ENCODE measurements at regions not wholly inside any gene's neighbourhood (a gene's known extent, or its start where the extent isn't known, plus 50 kb on each side); places are given as distances from the start of the nearest gene placed in this dataset.
"Not testable (repeated sequence)": the region's sequence is repeated elsewhere in the genome, so short reads cannot be mapped to it uniquely, and the experiment has no call there.

DNA sequence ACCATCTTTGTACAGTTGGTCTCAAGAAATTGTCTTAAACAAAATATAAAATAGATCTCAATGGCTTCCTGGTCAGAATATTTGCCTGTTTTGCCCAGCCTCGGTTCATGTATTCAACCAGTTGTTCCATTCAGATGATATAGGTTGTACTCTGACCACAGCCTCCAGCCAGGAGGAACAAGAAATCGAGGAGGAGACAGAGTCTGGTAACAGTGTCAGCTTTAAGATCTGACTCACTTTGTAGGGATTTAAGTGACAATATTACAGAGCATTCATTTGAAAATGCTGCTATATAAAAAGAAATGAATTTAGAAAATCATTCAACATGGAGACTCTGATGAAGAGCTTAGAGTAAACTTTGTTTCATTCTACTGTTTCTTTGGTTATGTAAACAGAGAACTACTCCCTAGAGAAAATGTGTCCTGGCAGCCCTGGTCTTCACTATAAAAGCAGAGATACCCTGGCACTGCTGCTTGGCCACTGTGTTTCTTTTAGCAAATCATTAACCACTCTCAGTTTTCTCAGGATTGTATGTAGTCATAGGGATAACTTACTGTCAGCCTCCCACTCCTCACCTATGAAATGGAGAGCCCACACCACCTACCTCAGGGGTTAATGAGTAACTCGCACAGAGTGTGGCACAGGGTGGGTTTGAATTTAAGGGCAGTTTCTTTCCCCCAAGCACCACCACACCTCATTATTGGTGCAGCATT, 53.5 kb downstream of the PAGE2 start:
- DNase-seq, result no peak

DNA sequence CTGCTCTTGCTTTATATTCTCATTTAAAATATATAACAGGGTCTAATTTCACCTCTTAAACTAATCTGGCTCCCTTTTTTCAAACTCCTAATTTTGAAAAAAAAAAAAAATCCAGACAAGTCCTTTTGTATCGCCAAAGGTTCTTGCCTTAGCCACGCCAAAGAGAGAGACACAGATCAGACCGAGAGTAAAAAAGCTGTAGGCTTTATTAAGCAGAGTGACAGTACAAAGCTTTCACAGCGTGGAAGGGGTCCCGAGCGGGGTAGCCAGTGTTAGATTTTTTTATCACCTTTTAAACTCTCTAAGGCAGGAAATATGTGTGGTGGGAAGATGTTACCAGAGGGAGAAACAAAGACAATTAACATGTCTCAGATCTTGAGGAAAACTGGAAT, 54.1 kb downstream of the PAGE2 start:
- no peak for DNase-seq

GRCh38 chrX:55143621-55144020, 54.8 kb downstream of the PAGE2 start:
- DNase-seq, result no peak

DNA sequence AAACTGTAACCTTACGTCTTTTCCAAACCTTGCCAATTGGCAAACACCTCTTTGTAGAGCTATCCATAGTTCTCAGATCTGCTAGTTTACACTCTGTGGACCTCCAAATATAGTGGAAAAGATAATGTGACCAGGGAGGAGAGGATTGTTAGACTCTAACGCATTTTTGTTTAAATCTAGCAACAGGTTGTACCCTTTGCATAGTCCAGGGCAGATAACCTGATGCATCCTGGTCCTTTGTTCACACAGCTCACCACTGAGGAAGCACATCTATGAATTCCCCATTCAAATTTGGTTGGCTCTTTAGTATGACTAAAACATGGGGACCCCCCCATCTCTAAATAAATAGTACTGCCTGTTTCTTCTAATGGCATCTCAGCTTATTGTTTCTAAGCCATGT, 55.9 kb downstream of the PAGE2 start:
- no peak for DNase-seq

DNA sequence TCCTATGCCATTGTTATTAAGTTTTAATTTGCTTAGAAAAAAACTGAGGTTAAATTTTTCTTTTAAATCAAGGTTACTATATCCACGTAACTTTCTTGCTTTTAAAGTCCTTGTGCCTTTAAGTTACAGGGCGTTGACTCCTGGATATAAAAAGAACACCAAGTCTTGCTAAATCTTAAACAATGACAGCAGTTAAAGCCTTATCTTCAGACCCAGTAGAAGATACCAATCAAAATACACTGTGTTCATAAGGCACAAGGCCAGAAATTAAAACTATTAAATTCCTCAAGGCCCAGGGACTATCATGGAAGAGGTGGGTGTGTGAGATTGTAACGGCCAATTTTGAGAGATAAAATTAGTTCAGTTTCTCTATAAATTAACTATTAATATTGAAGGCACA, 60.4 kb downstream of the PAGE2 start:
- no peak for DNase-seq

DNA sequence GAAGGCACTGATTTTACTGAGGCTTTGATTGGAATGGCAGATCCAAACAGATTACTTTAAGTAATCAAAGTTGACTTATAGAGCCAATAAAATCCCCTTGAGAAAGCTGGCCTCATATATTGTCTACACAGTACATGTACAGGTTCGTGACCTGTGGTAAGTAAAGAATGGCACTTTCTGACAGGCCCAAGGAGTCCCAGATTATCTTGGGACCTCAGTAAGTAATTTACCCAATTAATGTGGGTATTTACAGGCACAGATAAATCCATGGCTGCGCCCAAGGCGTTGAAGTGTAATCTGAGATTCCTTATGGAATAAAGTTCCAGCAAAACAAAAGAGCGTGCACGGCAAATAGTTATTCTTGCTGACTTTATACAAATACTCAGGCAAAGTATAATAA, 62.4 kb downstream of the PAGE2 start:
- DNase-seq, result no peak

GRCh38 chrX:55159551-55159950, 60.6 kb upstream of the PAGE5 start:
- no peak for DNase-seq

DNA sequence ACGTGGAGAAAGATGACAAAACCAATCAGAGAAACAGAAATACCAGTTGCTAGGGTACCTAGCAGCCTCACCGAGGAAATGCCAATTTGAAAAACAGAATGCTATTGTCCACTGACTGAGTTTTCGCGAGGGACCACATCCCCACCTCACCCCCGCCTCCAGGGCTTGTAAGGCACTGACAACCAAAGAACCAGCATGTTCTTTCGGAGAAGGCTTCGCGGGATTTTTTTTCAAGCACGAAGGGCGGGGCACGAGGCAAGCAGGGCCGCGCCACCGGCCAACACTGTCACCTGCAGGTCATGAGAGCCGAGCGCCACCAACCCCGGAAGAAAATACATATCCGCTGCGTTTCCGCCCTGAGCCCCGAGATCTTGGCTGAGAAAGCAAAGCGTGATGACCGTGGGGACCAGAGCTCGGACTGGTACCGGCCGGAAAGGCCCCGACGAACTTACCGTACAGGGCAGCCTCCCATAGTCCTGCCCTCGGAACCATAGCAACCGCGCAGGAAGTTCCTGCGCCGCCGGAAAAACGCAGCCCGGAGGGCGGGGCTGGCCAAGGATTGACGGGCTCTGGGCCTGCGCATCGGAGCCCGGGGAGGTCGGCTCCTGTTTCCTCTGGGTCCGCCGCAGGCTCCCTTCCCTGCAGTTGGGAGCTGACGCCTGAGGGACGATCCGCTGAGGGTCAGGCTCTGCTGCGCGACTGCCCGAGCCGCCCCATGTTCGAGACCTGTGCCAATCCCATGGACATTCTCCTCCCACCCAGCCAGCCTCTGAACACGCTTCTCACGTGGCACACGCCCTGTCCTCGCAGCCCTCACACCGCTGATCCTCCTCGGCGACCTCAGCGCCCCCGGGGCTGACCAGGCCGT, 59.2 kb upstream of the PAGE5 start:
- peak; percentile 89 for DNase-seq

- DNase-seq, result no peak
Measured at GRCh38 chrX:55161581-55161980, 58.6 kb upstream of the PAGE5 start.

- no peak for DNase-seq
Measured at GRCh38 chrX:55163171-55163570, 57.0 kb upstream of the PAGE5 start.

GRCh38 chrX:55165026-55165425, 55.1 kb upstream of the PAGE5 start:
- DNase-seq, result not testable (repeated sequence)

- no peak for DNase-seq
Measured at GRCh38 chrX:55167124-55167803, 52.9 kb upstream of the PAGE5 start.

GRCh38 chrX:55167901-55168300, 52.2 kb upstream of the PAGE5 start:
- DNase-seq, result no peak

DNA sequence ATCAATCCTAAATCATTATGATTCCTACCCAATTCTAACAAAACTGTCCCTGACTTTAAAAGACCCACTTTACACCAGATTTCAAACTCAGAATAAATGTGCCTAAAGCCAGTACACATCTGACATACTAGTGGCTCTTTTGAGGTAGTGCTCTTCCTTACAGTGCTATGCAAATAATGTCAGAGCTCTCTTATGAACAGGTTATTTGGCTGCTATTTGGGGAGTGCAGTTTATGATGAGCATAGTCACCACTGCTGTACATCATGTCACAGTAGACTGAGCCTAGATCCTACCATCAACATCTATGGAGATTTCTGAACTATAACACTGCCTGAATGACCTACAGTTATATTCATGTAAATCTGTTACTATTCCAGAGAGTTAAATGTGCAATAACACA, 50.4 kb upstream of the PAGE5 start:
- DNase-seq, result no peak
